GM13976 (cell line): ENCODE measurements at regions not wholly inside any gene's neighbourhood (a gene's known extent, or its start where the extent isn't known, plus 50 kb on each side); places are given as distances from the start of the nearest gene placed in this dataset.

Experiments
- DNase-seq: peaks from one replicate; pipeline ENCODE4 v3.0.0; 2012; ENCODE audit warnings: low spot score
- CTCF ChIP-seq: IDR thresholded peaks from 2 replicates; pipeline ENCODE4 v1.5.1; 2012; ENCODE audit warnings: borderline replicate concordance, mild to moderate bottlenecking; ENCODE audit not compliant: insufficient read depth; ENCODE audit errors: extremely low read depth, missing control alignments, control extremely low read depth
- in situ Hi-C: fragments of 300-500 bp; cut with MboI; formaldehyde crosslinking; loops from one replicate; pipeline ENCODE4 v1.12.0; 2022; ENCODE audit warnings: low sequenced_read_pairs, mixed read lengths, inconsistent platforms; ENCODE audit not compliant: unreplicated experiment

- in situ Hi-C loops: no loop called here
- TF ChIP-seq CTCF: no peak
- no peak for DNase-seq
Observed at GRCh38 chr5:65068410-65068809, 299.7 kb downstream of the CWC27 start.

GRCh38 chr5:65070026-65070425, 301.3 kb downstream of the CWC27 start:
- no peak for TF ChIP-seq CTCF
- in situ Hi-C loops: no loop called here
- no peak for DNase-seq

DNA sequence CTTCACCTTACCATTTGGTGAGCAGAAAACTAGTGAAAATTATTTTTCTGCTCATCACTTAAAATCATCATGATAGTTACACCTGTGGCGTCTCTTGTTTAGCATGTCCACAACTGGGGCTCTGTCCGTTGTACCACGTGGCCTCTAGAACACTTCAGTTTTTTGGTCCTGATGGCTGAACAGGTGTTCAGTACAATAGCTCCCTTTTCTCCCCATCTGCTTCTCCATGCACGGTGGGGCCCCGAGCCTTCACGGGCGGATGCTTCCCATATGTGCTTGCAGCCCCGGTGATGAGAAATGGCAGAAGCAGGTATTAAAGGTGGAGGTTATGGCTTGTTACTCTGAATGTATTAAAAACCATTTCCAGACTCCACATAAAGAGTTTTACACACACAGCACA, 304.1 kb downstream of the CWC27 start:
- in situ Hi-C loops: no loop called here
- no peak for TF ChIP-seq CTCF
- DNase-seq: no peak

DNA sequence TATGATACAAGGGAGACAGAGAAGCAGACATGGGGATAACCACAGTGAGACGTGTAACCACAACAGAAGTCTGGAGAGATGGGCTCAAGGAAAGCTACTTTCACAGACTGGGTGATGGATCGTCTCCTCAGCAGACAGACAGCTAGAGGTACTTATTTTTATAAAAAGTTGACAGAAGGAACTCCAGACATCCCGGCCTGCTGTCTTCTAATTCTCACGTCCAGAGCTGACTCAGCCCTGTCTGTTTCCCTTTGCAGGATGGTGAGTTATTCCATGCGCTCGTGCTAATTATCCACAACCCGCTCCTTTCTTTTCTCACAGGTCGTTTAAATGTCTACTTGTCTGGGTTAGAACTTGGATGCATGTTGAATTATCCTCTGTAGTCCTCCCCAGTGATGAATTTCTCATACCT, 304.5 kb downstream of the CWC27 start:
- DNase-seq: no peak
- in situ Hi-C loops: no loop called here

DNA sequence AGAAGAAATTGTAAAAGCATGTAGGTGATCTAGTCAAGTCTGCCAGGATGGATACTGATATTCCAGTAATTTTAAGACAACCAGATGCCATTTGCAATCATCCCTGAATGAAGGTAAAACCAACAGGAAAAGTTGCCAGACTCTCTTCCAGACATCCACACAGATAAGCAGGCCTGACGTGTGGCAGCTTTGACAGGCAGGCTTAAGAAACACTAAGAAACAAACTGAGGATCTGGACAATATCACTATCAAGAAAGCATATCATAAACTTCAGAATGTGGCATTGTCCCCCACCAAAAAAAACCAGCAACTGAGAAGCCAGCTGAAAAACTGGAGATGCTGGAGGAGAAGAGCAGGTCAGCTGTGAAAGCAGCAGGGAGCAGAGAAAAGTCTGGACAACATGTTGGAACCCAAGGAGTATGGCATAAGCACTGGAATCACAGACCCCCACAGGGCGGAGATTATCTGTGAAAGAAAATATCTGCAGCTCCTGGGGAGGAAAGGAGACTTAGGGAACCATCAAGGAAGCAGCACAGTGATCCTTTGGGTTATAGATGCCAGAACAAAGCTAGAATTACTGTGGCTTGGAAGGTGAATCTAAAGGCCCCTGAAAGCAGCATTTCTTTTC, 307.0 kb downstream of the CWC27 start:
- DNase-seq: no peak
- in situ Hi-C loops: loop anchor here (25.0 kb wide), 1 partner anchor 263 kb away; no protein-coding TSS in a partner anchor
- TF ChIP-seq CTCF: no peak

More for the DNA sequence above, 304.5 kb downstream of the CWC27 start:
- no peak for TF ChIP-seq CTCF

GRCh38 chr5:65076251-65076869, 307.6 kb downstream of the CWC27 start:
- DNase-seq: peak; percentile 41
- in situ Hi-C loops: loop anchor here (25.0 kb wide), 1 partner anchor 264 kb away; no protein-coding TSS in a partner anchor
- TF ChIP-seq CTCF: no peak
